ENCODE measurements at regions not wholly inside any gene's neighbourhood (a gene's known extent, or its start where the extent isn't known, plus 50 kb on each side); places are given as distances from the start of the nearest gene placed in this dataset.

DNA sequence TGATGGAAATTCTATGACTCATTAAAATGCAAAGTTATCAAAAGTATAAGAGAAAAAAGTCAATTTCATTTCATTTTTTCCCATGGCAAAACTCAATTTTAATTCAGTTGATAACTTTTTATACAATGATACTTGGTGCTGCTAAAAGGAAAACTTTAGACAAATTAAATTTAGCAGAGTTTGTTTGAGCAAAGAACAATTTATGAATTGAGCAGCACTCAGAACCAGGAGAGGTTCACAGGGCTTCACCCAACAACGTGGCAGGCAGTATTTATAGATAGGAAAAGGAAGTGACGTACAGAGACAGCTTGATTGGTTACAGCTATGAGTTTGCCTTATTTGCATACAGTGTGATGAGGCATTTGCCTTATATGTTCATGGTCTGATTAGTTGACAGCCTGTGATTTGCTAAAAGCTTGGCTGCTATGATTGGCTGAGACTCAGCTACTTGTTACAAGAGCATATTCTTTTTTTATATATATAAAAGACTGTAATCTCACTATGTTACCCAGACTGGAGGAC lies 157.2 kb upstream of the CELF2 start:
- TF ChIP-seq, protein P1, sequence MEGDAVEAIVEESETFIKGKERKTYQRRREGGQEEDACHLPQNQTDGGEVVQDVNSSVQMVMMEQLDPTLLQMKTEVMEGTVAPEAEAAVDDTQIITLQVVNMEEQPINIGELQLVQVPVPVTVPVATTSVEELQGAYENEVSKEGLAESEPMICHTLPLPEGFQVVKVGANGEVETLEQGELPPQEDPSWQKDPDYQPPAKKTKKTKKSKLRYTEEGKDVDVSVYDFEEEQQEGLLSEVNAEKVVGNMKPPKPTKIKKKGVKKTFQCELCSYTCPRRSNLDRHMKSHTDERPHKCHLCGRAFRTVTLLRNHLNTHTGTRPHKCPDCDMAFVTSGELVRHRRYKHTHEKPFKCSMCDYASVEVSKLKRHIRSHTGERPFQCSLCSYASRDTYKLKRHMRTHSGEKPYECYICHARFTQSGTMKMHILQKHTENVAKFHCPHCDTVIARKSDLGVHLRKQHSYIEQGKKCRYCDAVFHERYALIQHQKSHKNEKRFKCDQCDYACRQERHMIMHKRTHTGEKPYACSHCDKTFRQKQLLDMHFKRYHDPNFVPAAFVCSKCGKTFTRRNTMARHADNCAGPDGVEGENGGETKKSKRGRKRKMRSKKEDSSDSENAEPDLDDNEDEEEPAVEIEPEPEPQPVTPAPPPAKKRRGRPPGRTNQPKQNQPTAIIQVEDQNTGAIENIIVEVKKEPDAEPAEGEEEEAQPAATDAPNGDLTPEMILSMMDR (IDR thresholded peaks at IDR 0.05; ENCODE audit: low read depth, low read length): no peak
- no peak overlapping the region for H3K4me3 ChIP-seq (replicated peaks in 1 of 2; ENCODE audit: low read depth in 2 of 2, low read length in 2 of 2)
- no peak for DNase-seq (ENCODE audit: low read depth in 2 of 2)

DNA sequence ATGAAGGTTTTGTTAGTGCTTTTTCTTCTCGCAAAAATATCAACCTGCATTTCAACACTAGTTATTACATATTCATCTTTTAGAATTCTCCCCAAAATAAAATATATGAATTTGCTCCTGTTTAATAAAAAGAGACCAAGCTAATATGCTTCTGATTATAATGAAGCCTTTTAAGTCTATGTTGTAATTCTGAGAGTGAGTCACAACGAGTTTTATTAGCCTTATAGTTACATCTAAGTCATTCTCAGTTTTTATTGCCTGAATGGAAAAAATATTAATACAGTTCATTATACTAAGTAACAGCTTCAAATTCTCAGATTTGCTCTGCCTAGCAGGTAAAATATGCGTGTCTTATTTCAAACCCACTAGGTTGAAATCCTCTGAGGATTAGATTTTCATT lies 152.4 kb upstream of the CELF2 start:
- DNase-seq (ENCODE audit: low read depth in 2 of 2): peak in 1 of 2 donors; percentile 19
- TF ChIP-seq, protein P1 (IDR thresholded peaks at IDR 0.05; ENCODE audit: low read depth, low read length): no peak
- H3K4me3 ChIP-seq (replicated peaks in 1 of 2; ENCODE audit: low read depth in 2 of 2, low read length in 2 of 2): no peak overlapping the region

DNA sequence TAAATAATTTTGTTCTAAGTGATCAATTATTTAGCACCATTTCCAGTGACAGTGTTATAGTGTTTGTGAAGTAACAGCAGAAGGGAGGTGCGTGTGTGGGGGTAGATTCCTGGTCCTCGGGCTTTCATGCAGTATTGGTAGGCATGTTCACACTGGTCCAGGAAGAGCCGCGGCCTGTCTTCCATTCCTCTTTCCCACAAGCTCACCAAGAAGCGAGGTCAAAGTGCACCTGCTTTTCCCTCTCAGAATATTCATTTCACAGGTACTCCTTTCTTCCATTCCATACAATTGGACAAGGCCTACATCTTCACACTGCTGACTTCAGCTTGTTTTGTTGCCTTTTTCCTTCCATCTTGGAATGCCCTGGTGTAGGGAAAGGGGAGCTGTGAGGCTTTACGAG lies 151.8 kb upstream of the CELF2 start:
- TF ChIP-seq, protein P1 (IDR thresholded peaks at IDR 0.05; ENCODE audit: low read depth, low read length): no peak
- no peak overlapping the region for H3K4me3 ChIP-seq (replicated peaks in 1 of 2; ENCODE audit: low read depth in 2 of 2, low read length in 2 of 2)
- no peak for DNase-seq (ENCODE audit: low read depth in 2 of 2)

DNA sequence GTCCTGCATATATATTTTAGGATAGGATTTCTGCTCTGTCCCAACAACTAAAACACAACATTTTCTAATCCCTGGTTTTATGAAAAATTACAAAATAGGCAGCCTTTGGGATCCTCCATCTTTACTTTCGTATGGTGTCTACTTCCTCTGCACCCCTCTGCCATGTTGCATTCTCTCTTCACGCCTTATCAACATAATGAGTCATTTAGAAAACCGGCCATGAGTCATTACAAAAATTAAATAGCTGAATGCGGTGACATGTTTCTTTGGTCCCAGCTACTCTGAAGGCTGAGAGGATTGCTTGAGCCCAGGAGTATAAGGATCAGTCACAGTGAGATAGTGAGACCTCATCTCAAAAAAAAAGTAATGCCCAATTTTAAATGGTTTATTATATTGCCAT lies 148.1 kb upstream of the CELF2 start:
- TF ChIP-seq, protein P1 (IDR thresholded peaks at IDR 0.05; ENCODE audit: low read depth, low read length): no peak
- peak; percentile 63 for DNase-seq (ENCODE audit: low read depth in 2 of 2)
- no peak overlapping the region for H3K4me3 ChIP-seq (replicated peaks in 1 of 2; ENCODE audit: low read depth in 2 of 2, low read length in 2 of 2)

DNA sequence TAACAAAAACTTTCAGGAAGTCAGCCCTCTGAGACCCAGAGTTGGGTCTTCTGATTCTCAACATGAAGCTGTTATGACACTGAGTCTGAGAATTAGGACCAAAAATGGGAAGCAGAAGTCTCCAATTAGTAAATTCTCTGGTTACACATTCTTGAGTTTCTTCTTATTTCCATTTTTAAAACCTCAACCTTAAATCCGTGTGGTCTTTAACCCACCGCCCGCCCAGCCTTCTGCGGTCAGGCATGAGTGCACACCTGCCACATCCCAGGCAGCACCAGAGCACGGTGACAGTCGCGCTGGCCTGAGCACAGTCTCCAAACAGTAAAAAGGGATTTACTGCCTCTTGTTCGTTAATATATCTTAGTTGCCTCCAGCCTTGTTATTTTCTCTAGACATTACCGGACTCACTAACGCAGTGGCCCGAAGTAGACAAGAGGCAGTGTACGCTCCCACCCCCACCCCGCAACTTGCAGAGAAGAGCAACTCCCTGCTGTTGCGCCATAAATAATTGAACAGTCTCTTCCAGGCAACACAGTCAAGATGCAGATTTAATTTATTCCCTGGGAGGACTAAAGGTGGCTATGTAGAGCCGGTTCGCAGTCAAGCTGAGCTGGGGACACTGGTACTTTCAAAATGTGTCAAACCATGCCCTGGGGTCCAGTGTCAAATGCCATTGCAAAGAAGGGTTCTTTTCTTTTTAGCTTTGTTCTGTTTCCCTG lies 147.0 kb upstream of the CELF2 start:
- DNase-seq (ENCODE audit: low read depth in 2 of 2): no peak
- H3K4me3 ChIP-seq (replicated peaks in 1 of 2; ENCODE audit: low read depth in 2 of 2, low read length in 2 of 2): no peak overlapping the region
- TF ChIP-seq, protein P1 (IDR thresholded peaks at IDR 0.05; ENCODE audit: low read depth, low read length): no peak

DNA sequence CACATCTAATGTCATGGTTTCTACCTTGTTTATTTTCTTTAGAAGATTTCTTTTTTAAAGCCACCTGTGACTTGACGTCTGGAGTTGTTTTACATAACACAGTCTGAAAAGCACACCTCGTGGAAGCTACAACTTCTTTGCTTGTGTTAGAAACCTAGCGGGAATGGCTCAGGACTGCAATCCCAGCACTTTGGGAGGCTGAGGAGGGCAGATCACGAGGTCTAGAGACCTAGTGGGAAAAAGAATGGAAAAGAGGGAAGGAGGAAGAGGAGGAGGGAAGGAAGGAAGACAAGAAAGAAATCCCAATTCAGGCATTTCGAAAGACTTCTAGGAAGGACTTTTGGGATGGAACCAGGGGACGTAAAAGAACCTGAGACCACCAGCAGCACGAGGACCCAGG lies 146.3 kb upstream of the CELF2 start:
- DNase-seq (ENCODE audit: low read depth in 2 of 2): no peak
- TF ChIP-seq, protein P1 (IDR thresholded peaks at IDR 0.05; ENCODE audit: low read depth, low read length): no peak
- H3K4me3 ChIP-seq (replicated peaks in 1 of 2; ENCODE audit: low read depth in 2 of 2, low read length in 2 of 2): no peak overlapping the region
